B cell (primary cell): ENCODE measurements at regions not wholly inside any gene's neighbourhood (a gene's known extent, or its start where the extent isn't known, plus 50 kb on each side); places are given as distances from the start of the nearest gene placed in this dataset.
A peak's percentile ranks its signal among the peaks of the same experiment; 100 is the strongest.
"Not testable (repeated sequence)": the region's sequence is repeated elsewhere in the genome, so short reads cannot be mapped to it uniquely, and the experiment has no call there.

Source experiments
- ATAC-seq: fragments of 200-7000 bp; cut with Tn5 transposase; one replicate; pipeline ENCODE4 v1.10.0; 2021; ENCODE audit warnings: low read depth, mild to moderate bottlenecking, moderate number of reproducible peaks, moderate library complexity
- CTCF ChIA-PET: fragments of 350-600 bp; sonication (Branson Sonifier 250); formaldehyde crosslinking; loops from one replicate; lab custom pipeline; 2021; ENCODE audit warnings: antibody characterized with exemption, inconsistent platforms; lab: Charles Lee
- POLR2A ChIA-PET: fragments of 350-600 bp; sonication (Branson Sonifier 250); formaldehyde crosslinking; loops from one replicate; lab custom pipeline; 2021; ENCODE audit warnings: antibody characterized with exemption; lab: Charles Lee
- DNase-seq: peaks from one replicate; pipeline ENCODE4 v3.0.0; 2013
- H2AFZ ChIP-seq: 2 replicates; pipeline ENCODE4 v1.6.1; 2012; ENCODE audit warnings: mild to moderate bottlenecking, low read depth, low read length; ENCODE audit not compliant: insufficient read depth, poor library complexity, severe bottlenecking
- H3K27ac ChIP-seq, 2 donors: 1 replicate in 1 of 2; 2 replicates in 1 of 2; pipeline ENCODE4 v1.5.1; 2012 to 2013; ENCODE audit warnings: low read length in 2 of 2, mild to moderate bottlenecking in 2 of 2, moderate library complexity in 1 of 2
- H3K27me3 ChIP-seq, 4 experiments: fragments of 200-600 bp in 1 of 4; sonication (generic) in 1 of 4; replicated peaks in 1 of 4; 1 replicate in 2 of 4; 2 replicates in 2 of 4; pipeline versions ENCODE4 v1.6.1 to v1.7.0; 2013 to 2016; ENCODE audit warnings: low read length in 3 of 4, mild to moderate bottlenecking in 2 of 4, mixed read lengths in 1 of 4, moderate library complexity in 1 of 4; ENCODE audit not compliant: insufficient read depth in 4 of 4, control insufficient read depth in 3 of 4; ENCODE audit errors: control extremely low read depth in 1 of 4
- H3K36me3 ChIP-seq, 2 experiments: replicated peaks in 1 of 2; 1 replicate in 1 of 2; 2 replicates in 1 of 2; pipeline versions ENCODE4 v1.6.1 to v1.7.1; 2013; ENCODE audit warnings: low read length in 1 of 2; ENCODE audit not compliant: insufficient read depth in 2 of 2, control insufficient read depth in 1 of 2; ENCODE audit errors: control extremely low read depth in 1 of 2, extremely low read depth in 1 of 2
- H3K4me1 ChIP-seq, 2 donors: fragments of 200-600 bp in 1 of 2; sonication (generic) in 1 of 2; 1 replicate in 1 of 2; 2 replicates in 1 of 2; pipeline versions ENCODE4 v1.5.1 to v1.6.1; 2013 to 2017; ENCODE audit warnings: low read length in 2 of 2; ENCODE audit not compliant: control insufficient read depth in 2 of 2, insufficient read depth in 2 of 2
- H3K4me2 ChIP-seq: replicated peaks from 2 replicates; pipeline ENCODE3; 2012; ENCODE audit warnings: mild to moderate bottlenecking, low read depth, low read length; ENCODE audit not compliant: poor library complexity, severe bottlenecking
- H3K4me3 ChIP-seq, 5 experiments: fragments of 200-600 bp in 1 of 5; sonication (generic) in 1 of 5; 1 replicate in 3 of 5; 2 replicates in 2 of 5; pipeline versions ENCODE4 v1.5.1 to v1.7.0; 2011 to 2016; ENCODE audit warnings: low read length in 4 of 5, mild to moderate bottlenecking in 4 of 5, low read depth in 2 of 5, control low read depth in 1 of 5, moderate library complexity in 1 of 5; ENCODE audit not compliant: insufficient read depth in 1 of 5; ENCODE audit errors: control extremely low read depth in 1 of 5, extremely low read depth in 1 of 5
- H3K79me2 ChIP-seq: fragments of 200-600 bp; sonication (generic); one replicate; pipeline ENCODE4 v1.6.0; 2016; ENCODE audit warnings: low read length; ENCODE audit not compliant: control insufficient read depth, insufficient read depth
- H3K9ac ChIP-seq: fragments of 200-600 bp; sonication (generic); 2 replicates; pipeline ENCODE4 v1.6.1; 2017; ENCODE audit warnings: mild to moderate bottlenecking, low read length, moderate library complexity
- H3K9me3 ChIP-seq, 3 donors: one replicate each; pipeline versions ENCODE4 v1.6.1 to v1.7.1; 2013; ENCODE audit warnings: low read length in 2 of 3; ENCODE audit not compliant: control insufficient read depth in 2 of 3, insufficient read depth in 1 of 3; ENCODE audit errors: control extremely low read depth in 1 of 3
- H4K20me1 ChIP-seq: 2 replicates; pipeline ENCODE4 v1.6.0; 2012; ENCODE audit warnings: mild to moderate bottlenecking, low read length; ENCODE audit not compliant: insufficient read depth, control insufficient read depth, poor library complexity, severe bottlenecking
- H3K27ac Mint-ChIP-seq: one replicate; pipeline ENCODE4 v1.8.0; 2021; ENCODE audit warnings: mixed read lengths
- H3K27me3 Mint-ChIP-seq: one replicate; pipeline ENCODE4 v1.8.0; 2021; ENCODE audit warnings: mixed read lengths
- H3K4me1 Mint-ChIP-seq: one replicate; pipeline ENCODE4 v1.8.0; 2021; ENCODE audit warnings: mixed read lengths
- H3K4me3 Mint-ChIP-seq: one replicate; pipeline ENCODE4 v1.8.0; 2021; ENCODE audit warnings: mixed read lengths
- H3K9me3 Mint-ChIP-seq: one replicate; pipeline ENCODE4 v1.8.0; 2022; ENCODE audit warnings: mixed read lengths; ENCODE audit not compliant: insufficient read depth
- WGBS: methylation state at CpG from one replicate; pipeline ENCODE4 v1.1.5; 2013; ENCODE audit warnings: missing lambda C conversion rate; ENCODE audit not compliant: insufficient coverage; 5-methylcytosine and 5-hydroxymethylcytosine counted together
- intact Hi-C: fragments of 100-400 bp; cut with micrococcal nuclease; formaldehyde crosslinking; loops from one replicate; pipeline ENCODE4 v1.10.0; 2022
- TF ChIP-seq, protein P1 (sequence below): fragments of 200-600 bp; IDR thresholded peaks from one replicate; pipeline ENCODE4 v1.8.0; 2022; ENCODE audit warnings: antibody characterized with exemption, mild to moderate bottlenecking

DNA sequence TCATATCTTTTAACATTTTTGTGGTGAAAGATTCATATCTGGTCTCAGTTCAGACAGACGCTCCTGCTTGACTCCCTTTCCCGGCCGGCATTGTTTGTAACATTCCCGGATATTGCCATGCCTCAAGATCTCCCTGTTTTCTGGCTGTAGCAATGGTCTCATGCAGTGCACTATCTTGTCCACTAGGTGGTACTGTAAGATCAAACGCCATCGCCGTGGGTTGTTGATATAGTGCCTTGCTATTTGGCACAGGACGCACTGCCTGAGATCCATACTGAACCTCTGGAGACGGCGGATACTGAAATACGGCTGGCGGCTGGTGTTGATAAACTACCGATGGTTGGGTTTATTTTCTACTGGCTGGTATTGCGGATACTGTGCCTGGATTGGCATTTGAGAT is 218.6 kb downstream of the ADRA2C start:
- H3K9ac ChIP-seq, H2AFZ ChIP-seq, H3K79me2 ChIP-seq, H3K4me1 Mint-ChIP-seq, POLR2A ChIA-PET, H3K27ac ChIP-seq, H3K27me3 ChIP-seq, ATAC-seq, H3K9me3 Mint-ChIP-seq, H3K4me3 ChIP-seq, intact Hi-C loops, H3K36me3 ChIP-seq, H3K4me1 ChIP-seq, CTCF ChIA-PET, DNase-seq, H3K4me2 ChIP-seq, H3K9me3 ChIP-seq, H4K20me1 ChIP-seq, H3K27ac Mint-ChIP-seq: not testable (repeated sequence)
- WGBS: no CpG with 5 or more reads among the region's 14 CpGs
- H3K27me3 Mint-ChIP-seq: peaks cover 29% of the 10 kb centered on the region
- peak overlapping the region; percentile 73 for H3K4me3 Mint-ChIP-seq
- TF ChIP-seq, protein P1, sequence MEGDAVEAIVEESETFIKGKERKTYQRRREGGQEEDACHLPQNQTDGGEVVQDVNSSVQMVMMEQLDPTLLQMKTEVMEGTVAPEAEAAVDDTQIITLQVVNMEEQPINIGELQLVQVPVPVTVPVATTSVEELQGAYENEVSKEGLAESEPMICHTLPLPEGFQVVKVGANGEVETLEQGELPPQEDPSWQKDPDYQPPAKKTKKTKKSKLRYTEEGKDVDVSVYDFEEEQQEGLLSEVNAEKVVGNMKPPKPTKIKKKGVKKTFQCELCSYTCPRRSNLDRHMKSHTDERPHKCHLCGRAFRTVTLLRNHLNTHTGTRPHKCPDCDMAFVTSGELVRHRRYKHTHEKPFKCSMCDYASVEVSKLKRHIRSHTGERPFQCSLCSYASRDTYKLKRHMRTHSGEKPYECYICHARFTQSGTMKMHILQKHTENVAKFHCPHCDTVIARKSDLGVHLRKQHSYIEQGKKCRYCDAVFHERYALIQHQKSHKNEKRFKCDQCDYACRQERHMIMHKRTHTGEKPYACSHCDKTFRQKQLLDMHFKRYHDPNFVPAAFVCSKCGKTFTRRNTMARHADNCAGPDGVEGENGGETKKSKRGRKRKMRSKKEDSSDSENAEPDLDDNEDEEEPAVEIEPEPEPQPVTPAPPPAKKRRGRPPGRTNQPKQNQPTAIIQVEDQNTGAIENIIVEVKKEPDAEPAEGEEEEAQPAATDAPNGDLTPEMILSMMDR: peak; percentile 20

DNA sequence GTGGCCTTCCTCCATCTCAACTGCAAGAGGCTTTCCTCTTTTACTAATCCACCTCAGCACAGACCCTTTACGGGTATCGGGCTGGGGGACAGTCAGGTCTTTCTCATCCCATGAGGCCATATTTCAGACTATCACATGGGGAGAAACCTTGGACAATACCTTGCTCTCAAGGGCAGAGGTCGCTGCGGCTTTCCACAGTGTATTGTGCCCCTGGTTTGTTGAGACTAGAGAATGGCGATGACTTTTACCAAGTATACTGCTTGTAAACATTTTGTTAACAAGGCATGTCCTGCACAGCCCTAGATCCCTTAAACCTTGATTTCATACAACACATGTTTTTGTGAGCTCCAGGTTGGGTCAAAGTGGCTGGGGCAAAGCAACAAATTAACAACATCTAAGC is 220.2 kb downstream of the ADRA2C start:
- H3K27ac Mint-ChIP-seq, H3K4me2 ChIP-seq, H3K79me2 ChIP-seq, H3K27ac ChIP-seq, POLR2A ChIA-PET, ATAC-seq, H4K20me1 ChIP-seq, H3K4me3 ChIP-seq, H3K27me3 ChIP-seq, H3K9ac ChIP-seq, H3K4me1 Mint-ChIP-seq, H2AFZ ChIP-seq, H3K4me3 Mint-ChIP-seq, H3K9me3 ChIP-seq, CTCF ChIA-PET, H3K9me3 Mint-ChIP-seq, H3K4me1 ChIP-seq, intact Hi-C loops, DNase-seq, H3K36me3 ChIP-seq: not testable (repeated sequence)
- WGBS: no CpG with 5 or more reads among the region's 5 CpGs
- peaks cover 33% of the 10 kb centered on the region for H3K27me3 Mint-ChIP-seq

DNA sequence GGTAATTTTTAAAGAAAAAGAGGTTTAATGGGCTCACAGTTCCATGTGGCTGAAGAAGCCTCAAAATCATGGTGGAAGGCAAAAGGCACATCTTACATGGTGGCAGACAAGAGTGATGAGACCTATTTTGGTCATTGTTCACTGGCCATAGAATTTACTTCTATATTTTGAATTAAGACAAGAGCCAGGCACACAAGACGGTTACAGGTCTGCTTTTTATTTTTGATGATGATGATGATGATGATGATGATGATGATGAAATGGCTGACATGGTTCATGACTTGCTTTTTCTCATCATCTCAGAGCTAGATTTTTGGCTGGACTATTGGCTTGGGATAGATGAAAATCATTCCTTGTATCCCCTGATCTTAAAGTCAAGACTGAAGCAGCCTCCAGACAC is 229.3 kb downstream of the OTOP1 start:
- H3K4me3 Mint-ChIP-seq, CTCF ChIA-PET, ATAC-seq, H3K27me3 ChIP-seq, DNase-seq, H4K20me1 ChIP-seq, intact Hi-C loops, H3K79me2 ChIP-seq, H3K9ac ChIP-seq, H3K4me2 ChIP-seq, H3K4me1 Mint-ChIP-seq, H3K27ac Mint-ChIP-seq, H2AFZ ChIP-seq, H3K9me3 ChIP-seq, H3K27ac ChIP-seq, H3K4me1 ChIP-seq, H3K4me3 ChIP-seq, H3K9me3 Mint-ChIP-seq, POLR2A ChIA-PET, H3K36me3 ChIP-seq: not testable (repeated sequence)
- no CpG with 5 or more reads among the region's 1 CpG for WGBS
- H3K27me3 Mint-ChIP-seq: peaks cover 24% of the 10 kb centered on the region

DNA sequence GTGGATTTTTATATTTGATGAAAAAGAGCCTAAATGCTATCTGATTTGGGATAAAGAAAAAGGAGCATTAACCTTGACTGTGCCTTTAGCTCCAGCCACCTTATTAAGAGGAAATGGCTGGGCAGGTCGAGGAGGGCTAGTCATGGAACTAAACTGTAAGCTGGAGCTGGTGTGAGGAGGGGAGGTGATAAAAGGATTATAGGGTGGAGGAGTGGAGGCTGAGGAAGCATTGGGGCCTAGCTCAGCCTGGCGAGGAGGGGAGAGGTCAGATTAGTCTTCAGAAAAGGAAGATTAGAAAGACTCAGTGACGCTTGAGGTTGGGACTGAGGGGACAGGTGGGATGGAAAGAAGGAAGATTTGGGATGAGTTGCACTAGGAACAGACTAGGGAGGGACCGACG is 222.7 kb downstream of the OTOP1 start:
- H3K9ac ChIP-seq, H3K27me3 Mint-ChIP-seq, POLR2A ChIA-PET, H3K27me3 ChIP-seq, H3K4me2 ChIP-seq, H3K36me3 ChIP-seq, H3K9me3 ChIP-seq, H3K27ac Mint-ChIP-seq, H3K79me2 ChIP-seq, ATAC-seq, H4K20me1 ChIP-seq, H3K27ac ChIP-seq, H3K4me3 Mint-ChIP-seq, intact Hi-C loops, H3K4me3 ChIP-seq, CTCF ChIA-PET, H3K4me1 ChIP-seq, H2AFZ ChIP-seq, H3K4me1 Mint-ChIP-seq, H3K9me3 Mint-ChIP-seq, DNase-seq: not testable (repeated sequence)
- WGBS: 69% methylated on average over 4 of the region's 5 CpGs
